Motor neuron (in vitro differentiated cells): ENCODE measurements at regions not wholly inside any gene's neighbourhood (a gene's known extent, or its start where the extent isn't known, plus 50 kb on each side); places are given as distances from the start of the nearest gene placed in this dataset.
"Not testable (repeated sequence)": the region's sequence is repeated elsewhere in the genome, so short reads cannot be mapped to it uniquely, and the experiment has no call there.

Source experiments
- ATAC-seq, 8 experiments: fragments of 200-7000 bp; cut with Tn5 transposase; replicated peaks in 6 of 8; 2 replicates each; pipeline ENCODE4 v1.8.0; 2021; ENCODE audit warnings: mild to moderate bottlenecking in 8 of 8, moderate library complexity in 8 of 8
- H3K27ac ChIP-seq, 2 donors: fragments of 250-450 bp; sonication (Bioruptor Pico); 2 replicates each; pipeline ENCODE4 v1.9.0; 2021; ENCODE audit warnings: antibody characterized with exemption in 2 of 2, mild to moderate bottlenecking in 2 of 2, moderate library complexity in 1 of 2
- H3K4me1 ChIP-seq, 2 donors: fragments of 250-450 bp; sonication (Bioruptor Pico); replicated peaks in 1 of 2; 2 replicates each; pipeline ENCODE4 v1.6.1; 2021; ENCODE audit warnings: antibody characterized with exemption in 2 of 2, mild to moderate bottlenecking in 2 of 2, moderate library complexity in 1 of 2
- H3K4me3 ChIP-seq, 5 donors: fragments of 250-450 bp; sonication (Bioruptor Pico); 2 replicates each; pipeline ENCODE4 v1.9.0; 2021; ENCODE audit warnings: antibody characterized with exemption in 5 of 5, mild to moderate bottlenecking in 5 of 5, moderate library complexity in 4 of 5
- WGBS, 10 experiments: fragments of 450-650 bp; shearing (Covaris generic); methylation state at CpG; one replicate each; pipeline ENCODE4 v1.0.0; 2022; 5-methylcytosine and 5-hydroxymethylcytosine counted together
- in situ Hi-C, 9 experiments: fragments of 400-800 bp; cut with MboI; loops; one replicate each; pipeline ENCODE4 v1.15.0; 2021; ENCODE audit warnings: low sequenced_read_pairs in 9 of 9, low pct_unique_long_range_greater_than_20kb in 2 of 9; ENCODE audit not compliant: unreplicated experiment in 9 of 9

DNA sequence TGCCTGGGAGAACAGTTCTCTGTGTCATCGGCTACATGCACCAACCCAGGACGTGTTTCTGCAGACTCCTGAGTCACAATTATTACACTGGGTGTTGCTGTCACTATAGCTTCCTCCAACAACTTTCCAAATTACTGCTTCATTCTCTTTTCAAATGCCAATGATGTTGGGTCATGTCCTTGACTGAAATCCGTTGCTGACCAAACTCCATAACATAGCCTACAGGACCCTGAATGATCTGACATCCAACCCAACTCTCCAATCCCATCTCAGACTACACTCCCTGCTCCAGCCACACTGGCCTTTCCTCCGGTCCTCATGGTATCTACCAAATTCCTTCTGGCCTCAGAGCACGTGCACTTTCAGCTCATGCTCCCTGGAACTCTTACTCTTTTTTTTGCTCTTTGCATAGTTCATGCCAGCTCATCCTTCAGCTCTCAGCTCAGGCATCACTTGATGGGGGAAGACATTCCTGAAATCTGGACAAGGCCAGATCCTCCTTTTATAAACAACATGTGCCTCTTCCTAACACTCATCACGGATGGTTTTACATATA, 108.8 kb upstream of the PTPRG start:
- no peak overlapping the region for H3K4me3 ChIP-seq
- WGBS, 10 experiments = 19 to 100% (median 74%) methylated on average over 1 to 5 of the region's 6 CpGs; no CpG with 5 or more reads in 1 of the 10 experiments
- peaks cover 2 to 5% of the 10 kb centered on the region in 2 donors for H3K4me1 ChIP-seq
- in situ Hi-C loops = no loop called here
- no peak overlapping the region for H3K27ac ChIP-seq
- ATAC-seq = peak in 2 of 8 experiments; percentile 49 to 84

GRCh38 chr3:61454006-61454585, 107.3 kb upstream of the PTPRG start:
- Histone ChIP-seq H3K27ac (no peak overlapping the region), H3K4me3 (no peak overlapping the region), H3K4me1 (peaks cover 2 to 5% of the 10 kb centered on the region in 2 donors)
- 8 to 73% (median 40%) methylated on average over 2 to 6 of the region's 6 CpGs; no CpG with 5 or more reads in 1 of the 10 experiments for WGBS, 10 experiments
- in situ Hi-C loops = no loop called here
- peak in 3 of 8 experiments; percentile 18 to 53 (median 36) for ATAC-seq

- in situ Hi-C loops = no loop called here
- H3K27ac ChIP-seq = no peak overlapping the region
- no peak for ATAC-seq
- WGBS, 10 experiments = 17 to 100% (median 74%) methylated on average over 2 of the region's 2 CpGs; no CpG with 5 or more reads in 4 of the 10 experiments
- H3K4me3 ChIP-seq = no peak overlapping the region
- H3K4me1 ChIP-seq = peaks cover 2 to 5% of the 10 kb centered on the region in 2 donors
Observed at GRCh38 chr3:61454801-61455200, 106.6 kb upstream of the PTPRG start.

GRCh38 chr3:61460636-61461035, 100.7 kb upstream of the PTPRG start:
- 0 to 90% (median 58%) methylated on average over 1 to 2 of the region's 2 CpGs; no CpG with 5 or more reads in 3 of the 10 experiments for WGBS, 10 experiments
- H3K4me3 ChIP-seq = no peak overlapping the region
- H3K4me1 ChIP-seq = no peaks in the 10 kb centered on the region
- in situ Hi-C loops = no loop called here
- no peak for ATAC-seq
- H3K27ac ChIP-seq = no peak overlapping the region

DNA sequence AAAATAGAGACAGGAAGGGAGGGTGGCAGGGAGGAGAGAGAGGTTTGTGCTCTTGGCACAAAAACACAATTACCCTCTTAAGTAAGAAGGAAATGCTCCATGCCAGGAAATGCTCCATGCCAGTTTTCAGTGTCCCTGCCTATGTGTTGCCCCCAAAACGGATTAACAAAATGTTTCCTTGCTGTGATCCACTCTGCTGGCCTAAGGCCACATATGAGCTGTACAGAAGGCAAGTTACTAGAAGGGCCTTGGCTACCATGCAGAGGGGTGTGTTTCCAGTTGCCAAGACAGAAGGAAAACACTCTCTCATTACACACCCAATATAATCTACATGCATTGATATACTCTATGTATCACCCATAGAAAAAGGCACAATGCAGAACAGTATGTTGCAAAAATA, 98.2 kb upstream of the PTPRG start:
- in situ Hi-C loops = no loop called here
- 0 to 100% (median 60%) methylated on average over 1 of the region's 1 CpG; no CpG with 5 or more reads in 7 of the 10 experiments for WGBS, 10 experiments
- H3K27ac ChIP-seq = no peak overlapping the region
- ATAC-seq = peak in 3 of 8 experiments; percentile 27 to 99 (median 84)
- H3K4me3 ChIP-seq = no peak overlapping the region
- H3K4me1 ChIP-seq = no peaks in the 10 kb centered on the region

DNA sequence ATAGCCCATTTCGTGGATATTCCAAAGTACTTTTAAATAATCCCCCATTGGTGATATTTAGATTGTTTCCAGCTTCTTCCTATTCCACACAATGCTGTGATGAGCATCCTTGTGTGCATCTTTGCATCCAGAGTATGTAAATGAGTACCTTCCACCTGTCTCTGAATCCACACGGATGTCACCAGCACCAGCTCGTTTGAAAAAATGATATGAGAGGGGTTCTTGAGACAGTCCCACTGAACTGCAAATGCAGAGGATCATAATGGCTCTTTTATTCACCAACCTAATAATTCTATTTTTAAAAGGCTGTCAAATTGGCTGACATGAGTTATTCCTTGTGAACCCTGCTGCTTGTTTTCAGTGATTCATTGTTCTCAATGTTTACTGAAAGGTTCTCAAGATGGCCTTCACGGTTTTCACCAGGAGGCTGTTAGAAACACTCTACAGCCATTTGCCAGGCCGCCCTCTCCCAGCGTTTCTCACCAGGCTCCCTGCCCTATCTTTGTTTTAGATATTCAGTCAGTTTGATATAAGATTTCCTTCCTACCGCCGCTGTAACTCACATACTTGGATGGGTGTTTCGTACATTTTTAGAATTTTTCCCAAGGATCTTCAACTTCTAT, 96.7 kb upstream of the PTPRG start:
- ATAC-seq = peak in 5 of 8 experiments; percentile 56 to 76 (median 71)
- Histone ChIP-seq H3K27ac (no peak overlapping the region), H3K4me3 (no peak overlapping the region), H3K4me1 (no peaks in the 10 kb centered on the region)
- in situ Hi-C loops = no loop called here
- 60 to 84% (median 75%) methylated on average over 2 to 9 of the region's 9 CpGs; no CpG with 5 or more reads in 1 of the 10 experiments for WGBS, 10 experiments

GRCh38 chr3:61466357-61466756, 95.0 kb upstream of the PTPRG start:
- Histone ChIP-seq H3K4me3 (no peak overlapping the region), H3K4me1 (no peaks in the 10 kb centered on the region), H3K27ac (no peak overlapping the region)
- in situ Hi-C loops = no loop called here
- ATAC-seq = no peak
- 10 to 100% (median 56%) methylated on average over 1 to 3 of the region's 3 CpGs; no CpG with 5 or more reads in 2 of the 10 experiments for WGBS, 10 experiments

DNA sequence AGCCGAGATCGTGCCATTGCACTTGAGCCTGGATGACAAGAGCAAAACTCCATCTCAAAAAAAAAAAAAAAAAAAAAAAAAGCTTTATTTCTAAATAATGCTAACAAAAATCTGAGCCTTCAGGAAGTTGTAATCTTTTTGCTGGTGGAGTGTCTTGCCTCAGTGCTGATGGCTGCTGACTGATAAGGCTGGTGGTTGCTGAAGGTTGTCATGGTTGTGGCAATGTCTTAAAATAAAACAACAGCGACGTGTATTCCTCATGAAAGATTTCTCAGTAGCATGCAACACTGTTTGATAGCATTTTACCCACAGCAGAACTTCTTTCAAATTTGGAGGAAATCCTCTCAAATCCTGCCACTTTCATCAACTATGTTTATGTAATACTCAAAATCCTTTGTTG, 77.4 kb upstream of the PTPRG start:
- WGBS, 10 experiments = 70 to 100% (median 100%) methylated on average over 1 to 2 of the region's 4 CpGs; no CpG with 5 or more reads in 5 of the 10 experiments
- Histone ChIP-seq H3K4me3 (no peak overlapping the region), H3K4me1 (no peaks in the 10 kb centered on the region), H3K27ac (no peak overlapping the region)
- no peak for ATAC-seq
- in situ Hi-C loops = no loop called here

DNA sequence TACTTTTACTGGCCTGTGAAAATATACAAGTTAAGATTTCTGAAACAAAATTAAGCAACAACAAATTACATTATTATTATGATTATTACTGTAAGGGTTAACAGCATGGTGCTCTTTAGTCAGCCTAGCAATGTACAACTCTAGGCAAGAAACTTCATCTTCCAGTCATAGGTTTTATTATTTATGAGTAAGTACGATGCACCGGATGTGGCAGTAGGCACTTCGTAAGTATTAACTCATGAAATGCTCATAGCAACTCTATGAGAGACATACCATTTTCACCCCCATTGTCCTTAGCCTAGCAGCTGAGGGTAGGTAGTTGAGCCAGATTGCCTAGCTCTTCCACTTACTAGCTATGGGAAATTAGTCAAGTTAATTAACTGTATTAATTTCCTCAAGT, 68.0 kb upstream of the PTPRG start:
- in situ Hi-C loops = no loop called here
- no peak for ATAC-seq
- Histone ChIP-seq H3K4me3 (no peak overlapping the region), H3K4me1 (no peaks in the 10 kb centered on the region), H3K27ac (no peak overlapping the region)
- WGBS, 10 experiments = 57 to 100% (median 93%) methylated on average over 1 to 3 of the region's 3 CpGs; no CpG with 5 or more reads in 4 of the 10 experiments

- in situ Hi-C loops, H3K27ac ChIP-seq, H3K4me3 ChIP-seq, ATAC-seq, H3K4me1 ChIP-seq: not testable (repeated sequence)
- 25 to 100% (median 89%) methylated on average over 1 to 3 of the region's 3 CpGs for WGBS, 10 experiments
Observed at GRCh38 chr3:61494309-61494708, 67.1 kb upstream of the PTPRG start.

DNA sequence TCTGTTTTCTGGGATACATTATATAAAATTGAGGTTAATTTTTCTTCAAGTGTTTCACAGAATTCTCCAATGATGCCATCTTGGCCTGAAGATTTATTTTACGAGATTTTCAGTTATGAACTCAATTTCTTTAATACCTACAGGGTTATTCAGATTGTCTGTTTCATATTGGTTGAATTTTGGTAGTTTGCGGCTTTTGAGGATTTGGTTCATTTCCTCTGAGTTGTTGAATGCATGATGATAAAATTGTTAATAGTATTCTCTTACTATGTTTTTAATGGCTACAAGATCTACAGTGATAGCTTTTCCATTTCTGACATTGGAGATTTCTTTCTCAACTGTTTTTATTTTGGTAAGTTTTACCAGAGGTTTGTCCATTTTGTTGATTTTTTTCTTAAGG, 63.9 kb upstream of the PTPRG start:
- no peaks in the 10 kb centered on the region for H3K4me1 ChIP-seq
- ATAC-seq = no peak
- WGBS, 10 experiments = 50 to 100% (median 100%) methylated on average over 1 to 2 of the region's 2 CpGs
- in situ Hi-C loops = no loop called here
- H3K4me3 ChIP-seq = no peak overlapping the region
- no peak overlapping the region for H3K27ac ChIP-seq

GRCh38 chr3:61505197-61505596, 56.2 kb upstream of the PTPRG start:
- no peak overlapping the region for H3K4me3 ChIP-seq
- no peak for ATAC-seq
- in situ Hi-C loops = no loop called here
- WGBS, 10 experiments = 80 to 100% (median 95%) methylated on average over 1 to 3 of the region's 5 CpGs; no CpG with 5 or more reads in 2 of the 10 experiments
- no peaks in the 10 kb centered on the region for H3K4me1 ChIP-seq
- H3K27ac ChIP-seq = no peak overlapping the region

- H3K4me3 ChIP-seq = no peak overlapping the region
- no peak for ATAC-seq
- in situ Hi-C loops = no loop called here
- no peak overlapping the region for H3K27ac ChIP-seq
- no peaks in the 10 kb centered on the region for H3K4me1 ChIP-seq
- WGBS, 10 experiments = 0 to 100% (median 62%) methylated on average over 1 of the region's 1 CpG; no CpG with 5 or more reads in 2 of the 10 experiments
Observed at GRCh38 chr3:61507946-61508345, 53.4 kb upstream of the PTPRG start.
